Limb (tissue), 2 donors: ENCODE measurements at regions not wholly inside any gene's neighbourhood (a gene's known extent, or its start where the extent isn't known, plus 50 kb on each side); places are given as distances from the start of the nearest gene placed in this dataset.

ENCODE experiments used
- DNase-seq, 2 donors: peaks; one replicate each; pipeline ENCODE4 v3.0.0-alpha.2; 2016; ENCODE audit errors: extremely low spot score in 2 of 2

DNA sequence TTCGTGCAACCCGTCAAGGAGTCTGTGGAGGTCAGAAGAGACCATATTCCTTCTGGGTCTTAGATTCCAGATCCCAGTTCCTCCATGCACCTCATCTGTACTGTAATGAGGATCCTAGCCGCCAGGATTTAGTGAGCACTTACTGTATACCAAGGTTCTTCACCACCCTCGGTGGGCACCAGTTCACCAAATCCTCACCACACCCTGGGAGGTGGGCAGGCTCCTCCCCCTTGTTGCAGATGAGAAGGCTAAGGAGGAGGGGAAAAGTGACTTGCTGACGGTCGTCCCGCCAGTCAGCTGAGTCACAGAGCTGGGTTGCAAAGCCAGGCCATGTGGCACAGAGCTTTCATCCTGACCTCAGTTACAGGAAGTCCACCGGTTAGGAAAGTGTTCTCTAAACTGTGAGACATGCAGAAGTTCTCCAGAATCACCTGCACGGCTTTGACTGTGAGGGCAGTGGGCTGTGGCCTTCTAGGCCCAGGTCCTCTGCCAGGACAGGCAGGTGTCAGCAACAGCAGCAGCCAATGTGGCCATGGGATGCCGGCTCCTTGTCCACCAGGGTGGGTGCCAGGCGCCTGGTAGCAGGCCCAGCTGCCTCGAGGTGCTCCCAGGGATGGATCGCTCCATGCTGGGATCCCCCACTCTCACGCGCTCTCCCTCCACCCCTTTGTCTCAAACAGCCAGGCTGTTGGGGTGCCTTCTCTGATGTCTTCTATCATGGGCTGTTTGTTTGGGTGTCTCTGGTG lies 240.3 kb upstream of the GSE1 start:
- no peak for DNase-seq

- no peak for DNase-seq
Observed at GRCh38 chr16:85373741-85374570, 239.2 kb upstream of the GSE1 start.

- no peak for DNase-seq
Observed at GRCh38 chr16:85374571-85374872, 238.6 kb upstream of the GSE1 start.

GRCh38 chr16:85375282-85375681 lies 237.8 kb upstream of the GSE1 start:
- DNase-seq = no peak

GRCh38 chr16:85376292-85377095 lies 236.6 kb upstream of the GSE1 start:
- no peak for DNase-seq

DNA sequence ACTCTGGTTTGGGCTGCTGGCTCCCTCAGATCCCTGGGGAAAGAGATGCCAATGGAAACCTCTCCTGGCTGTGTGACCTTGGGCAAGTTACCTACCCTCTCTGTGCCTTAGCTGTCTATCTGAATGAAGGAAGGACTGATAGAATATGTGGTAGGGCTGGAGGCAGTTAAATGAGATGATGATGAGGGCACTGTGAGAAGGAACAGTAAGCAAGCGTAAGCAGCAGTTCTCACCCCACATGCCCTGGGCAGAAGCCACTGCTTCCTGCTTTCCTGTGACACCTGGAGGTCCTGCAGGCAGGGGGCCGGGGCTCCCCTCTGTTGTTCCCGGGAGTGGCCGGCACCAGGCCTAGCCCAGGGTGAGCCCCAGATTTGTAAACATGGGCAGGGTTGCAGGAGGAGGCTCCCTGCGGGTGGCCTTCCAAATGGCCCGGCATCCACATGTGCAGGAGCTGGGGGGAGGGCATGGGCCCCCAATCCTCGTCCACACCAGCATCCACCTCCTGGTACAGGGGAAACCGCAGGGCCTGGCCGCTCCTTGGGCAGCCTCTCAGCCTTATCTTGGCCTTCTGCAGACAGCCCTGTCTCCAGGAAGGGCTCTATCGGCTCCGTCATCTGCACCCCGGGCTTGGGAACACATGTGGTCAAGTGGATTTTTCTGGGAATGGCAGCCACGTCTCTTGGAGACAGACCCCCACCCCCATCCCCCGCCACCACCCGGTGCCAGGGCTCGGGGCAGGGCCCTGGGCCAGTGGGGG lies 235.6 kb upstream of the GSE1 start:
- no peak for DNase-seq

DNA sequence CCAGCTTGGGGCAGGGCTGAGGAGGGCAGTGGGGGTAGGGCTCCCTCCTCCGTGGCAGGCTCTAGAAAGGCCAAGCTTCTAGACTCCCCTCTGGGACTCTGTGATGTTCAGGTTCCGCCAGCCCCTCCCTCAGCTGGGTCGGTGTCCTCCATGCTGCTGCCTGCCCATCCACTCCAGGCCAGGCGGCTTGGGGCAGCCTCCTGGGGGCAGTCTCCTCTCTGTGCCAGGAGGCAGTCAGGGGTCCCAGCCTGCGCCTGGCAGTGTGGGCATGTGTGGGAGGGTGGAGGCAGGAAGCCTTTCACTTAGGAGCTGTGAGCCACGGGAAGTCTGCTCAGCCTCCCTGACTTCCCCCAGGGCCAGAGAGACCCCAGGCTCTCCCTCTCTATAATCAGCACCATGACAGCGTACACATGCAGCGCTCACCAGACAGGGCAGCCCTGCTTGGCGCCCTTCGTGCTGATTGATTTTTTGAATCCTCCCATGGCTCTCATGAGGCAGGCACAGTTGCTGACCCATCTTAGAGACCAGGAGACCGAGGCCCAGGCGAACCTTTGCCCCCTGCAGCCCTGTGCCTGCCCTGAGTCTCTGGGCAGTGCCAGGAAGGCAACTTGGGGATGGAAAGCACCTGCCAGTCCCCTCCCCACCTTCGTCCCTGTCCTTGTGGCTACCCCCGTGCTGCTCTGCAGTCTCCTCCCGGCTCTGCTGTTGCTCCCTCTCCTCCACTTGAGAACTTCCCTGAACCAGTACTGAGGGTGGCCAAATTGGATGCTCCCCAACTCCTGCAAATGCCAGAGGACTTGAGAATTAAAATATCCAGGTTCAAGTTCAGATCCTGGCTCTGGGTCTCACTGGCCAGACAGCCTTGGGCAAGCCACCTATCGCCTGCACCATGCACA lies 234.7 kb upstream of the GSE1 start:
- no peak for DNase-seq

DNA sequence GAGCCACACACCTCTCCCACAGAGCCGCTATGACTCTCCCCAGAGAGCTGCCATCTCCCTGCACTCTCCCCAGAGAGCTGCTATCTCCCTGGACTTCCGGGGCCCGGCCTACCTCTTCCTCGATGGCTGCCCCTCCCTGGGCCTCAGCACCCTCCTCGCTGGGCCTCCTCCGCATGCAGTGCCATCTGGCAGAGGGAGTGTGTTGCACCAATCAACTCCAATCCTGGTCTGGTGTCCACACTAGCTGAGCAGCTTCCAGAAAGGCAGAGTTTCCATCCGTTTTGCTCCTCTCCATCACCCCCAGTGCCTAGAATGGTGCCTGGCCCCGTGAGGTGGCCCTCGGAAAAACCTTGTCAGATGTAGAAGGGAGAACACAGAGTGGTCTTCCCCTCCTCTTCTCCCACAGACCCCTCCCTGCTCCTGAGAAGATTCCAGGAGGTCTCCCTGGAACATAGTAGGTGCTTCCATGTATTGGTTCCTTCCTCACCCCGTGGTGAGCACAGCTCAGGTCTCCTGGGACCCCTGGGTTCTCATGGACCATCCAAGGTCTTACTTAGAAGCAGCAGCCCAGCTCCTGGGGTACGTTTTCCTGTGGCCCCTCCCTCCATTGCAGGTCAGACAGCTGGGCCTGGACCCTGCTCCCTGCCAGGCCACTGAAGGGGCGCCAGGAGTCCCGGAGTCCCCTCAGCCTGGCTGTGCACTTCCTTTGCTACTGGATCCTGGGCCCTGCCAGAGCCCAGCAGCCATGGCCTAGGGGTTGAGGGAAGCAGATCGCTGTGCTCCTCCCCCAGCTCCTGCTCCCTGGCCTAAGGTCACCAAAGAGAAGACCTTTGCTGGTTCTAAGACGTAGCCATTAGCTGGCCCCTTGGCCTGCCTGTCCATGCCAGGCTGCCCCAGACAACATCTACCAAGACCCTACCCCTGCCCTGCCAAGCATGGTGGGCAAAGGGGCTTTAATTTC lies 233.8 kb upstream of the GSE1 start:
- no peak for DNase-seq

DNA sequence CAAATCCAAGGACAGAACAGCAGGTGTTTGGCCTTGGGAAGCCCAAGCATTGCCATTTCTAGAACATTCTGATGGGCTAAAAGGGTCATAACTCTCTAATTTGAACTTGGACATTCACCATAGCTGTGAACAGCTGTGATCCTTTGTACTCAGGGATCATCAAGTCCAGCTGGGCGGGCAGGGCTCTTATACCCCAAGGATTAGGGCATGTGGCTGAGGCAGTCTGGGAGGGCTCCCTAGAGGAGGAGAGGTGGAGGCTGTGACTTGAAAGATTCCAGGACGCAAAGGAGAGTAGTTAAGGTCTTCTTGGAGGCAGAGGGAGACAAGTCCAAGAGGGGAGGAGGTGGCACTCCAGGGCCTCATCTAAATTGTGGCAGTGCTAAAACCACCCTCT lies 233.1 kb upstream of the GSE1 start:
- no peak for DNase-seq

GRCh38 chr16:85380905-85381737 lies 232.0 kb upstream of the GSE1 start:
- no peak for DNase-seq

- DNase-seq = no peak
Observed at GRCh38 chr16:85381738-85382592, 231.2 kb upstream of the GSE1 start.

- DNase-seq = no peak
Observed at GRCh38 chr16:85382717-85383118, 230.4 kb upstream of the GSE1 start.

DNA sequence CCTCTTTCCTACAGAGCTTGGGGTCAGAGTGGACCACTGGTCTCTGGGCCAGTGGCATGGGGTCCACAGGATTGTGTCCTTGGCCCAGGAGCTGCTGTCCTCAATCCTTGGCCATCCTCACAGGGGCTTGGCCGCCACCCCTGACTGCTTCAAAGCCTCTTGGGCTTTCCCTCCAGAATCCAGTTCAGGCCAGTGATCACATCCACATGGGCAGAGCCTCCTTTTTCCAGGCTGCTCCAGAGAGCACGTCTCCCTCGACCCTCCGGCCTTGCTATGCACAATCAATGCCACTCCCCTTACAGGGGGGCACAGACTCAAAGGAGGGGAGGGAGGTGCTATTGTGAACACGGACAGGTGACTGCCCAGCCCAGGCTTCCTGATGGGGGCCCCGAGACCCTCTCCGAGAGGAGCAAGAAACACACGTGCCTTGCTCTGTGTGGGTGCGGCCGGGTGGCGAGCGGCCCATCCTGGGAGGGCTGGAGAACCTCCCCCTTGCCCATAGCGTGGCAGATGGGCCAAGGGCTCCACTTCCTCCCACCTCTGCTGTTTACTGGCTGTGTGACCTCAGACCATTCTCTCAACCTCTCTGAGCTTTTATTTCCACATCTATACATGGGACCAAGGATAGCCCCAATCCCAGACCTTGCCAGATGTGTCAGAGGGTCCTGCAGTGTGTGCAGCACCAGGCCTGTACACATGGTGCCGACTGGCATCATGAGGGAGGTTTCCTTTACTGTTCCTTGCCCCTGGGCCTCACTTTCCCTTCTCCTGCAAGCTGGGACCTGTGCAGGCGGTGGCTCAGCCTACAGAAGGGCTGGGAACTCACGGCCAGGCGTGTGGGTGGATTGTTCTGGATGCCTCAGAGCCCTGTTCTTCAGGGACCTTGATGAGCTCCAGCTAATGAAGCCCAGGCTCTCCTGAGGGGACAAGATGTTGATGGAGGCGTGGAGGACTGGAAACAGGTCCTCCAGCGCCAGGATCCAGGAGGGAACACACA lies 229.0 kb upstream of the GSE1 start:
- DNase-seq = no peak

- no peak for DNase-seq
Observed at GRCh38 chr16:85384833-85385462, 228.2 kb upstream of the GSE1 start.

DNA sequence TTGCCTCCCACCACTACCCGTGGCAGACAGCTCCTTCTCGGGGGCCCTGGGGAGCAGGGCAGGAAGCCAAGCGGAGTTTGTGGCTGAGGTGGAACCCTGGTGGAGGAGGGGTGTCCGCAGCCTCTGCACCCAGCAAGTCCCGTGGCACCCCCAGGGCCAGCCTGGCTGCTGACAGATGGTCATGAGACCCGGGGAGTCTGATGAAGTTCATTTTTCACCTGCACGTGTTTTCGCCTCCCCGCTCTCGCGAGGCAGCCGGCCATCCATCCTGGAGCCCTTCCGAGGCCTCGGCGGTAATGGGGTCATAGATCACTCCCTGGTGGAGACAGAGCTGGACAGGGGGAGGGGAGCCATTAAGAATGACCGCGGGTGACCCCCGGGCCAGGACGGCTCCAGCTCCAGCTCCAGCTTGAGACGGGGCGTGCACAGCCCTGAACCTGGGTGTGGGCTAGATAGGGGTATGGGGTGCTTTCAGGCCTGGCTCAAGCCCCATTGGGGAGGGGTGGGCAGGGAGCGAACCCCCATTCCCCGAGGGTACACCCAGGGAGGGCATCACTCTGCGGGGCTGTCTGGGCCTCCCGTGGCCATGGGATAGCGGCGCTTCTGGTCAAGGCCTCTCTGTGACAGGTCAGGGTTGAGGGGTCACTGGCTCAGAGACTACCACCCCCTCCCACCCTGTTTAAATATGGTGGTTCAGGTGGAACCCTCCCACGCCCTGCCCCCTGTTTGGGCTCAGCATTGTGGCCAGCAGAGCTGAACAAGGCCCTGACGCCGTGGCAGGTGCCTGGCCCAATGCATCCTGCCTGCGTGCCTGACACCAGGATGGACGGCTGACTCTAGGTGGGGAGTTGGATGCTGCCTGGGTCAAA lies 227.4 kb upstream of the GSE1 start:
- DNase-seq = no peak
